ENCODE measurements at regions not wholly inside any gene's neighbourhood (a gene's known extent, or its start where the extent isn't known, plus 50 kb on each side); places are given as distances from the start of the nearest gene placed in this dataset.

GRCh38 chr13:106997696-106998095, 429.8 kb upstream of the ARGLU1 start:
- DNase-seq = no peak

GRCh38 chr13:106996867-106997618, 429.1 kb upstream of the ARGLU1 start:
- DNase-seq = no peak

- DNase-seq = no peak
Measured at GRCh38 chr13:106990594-106990993, 422.7 kb upstream of the ARGLU1 start.

GRCh38 chr13:106989876-106990275, 421.9 kb upstream of the ARGLU1 start:
- DNase-seq = no peak

GRCh38 chr13:106987427-106987785, 419.5 kb upstream of the ARGLU1 start:
- no peak for DNase-seq

GRCh38 chr13:106986687-106987426, 418.9 kb upstream of the ARGLU1 start:
- DNase-seq = no peak

GRCh38 chr13:106986033-106986484, 418.1 kb upstream of the ARGLU1 start:
- no peak for DNase-seq

- DNase-seq = no peak
Measured at GRCh38 chr13:106985481-106985880, 417.5 kb upstream of the ARGLU1 start.

- no peak for DNase-seq
Measured at GRCh38 chr13:106981051-106981450, 413.1 kb upstream of the ARGLU1 start.

GRCh38 chr13:106967391-106967790, 399.5 kb upstream of the ARGLU1 start:
- DNase-seq = no peak

GRCh38 chr13:106963151-106963550, 395.2 kb upstream of the ARGLU1 start:
- no peak for DNase-seq

GRCh38 chr13:106961651-106962050, 393.7 kb upstream of the ARGLU1 start:
- DNase-seq = no peak

- no peak for DNase-seq
Measured at GRCh38 chr13:106961216-106961615, 393.3 kb upstream of the ARGLU1 start.

- no peak for DNase-seq
Measured at GRCh38 chr13:106958621-106959048, 390.7 kb upstream of the ARGLU1 start.

GRCh38 chr13:106942563-106942962, 374.6 kb upstream of the ARGLU1 start:
- no peak for DNase-seq

GRCh38 chr13:106941779-106942178, 373.8 kb upstream of the ARGLU1 start:
- no peak for DNase-seq

GRCh38 chr13:106927421-106927820, 359.5 kb upstream of the ARGLU1 start:
- no peak for DNase-seq

GRCh38 chr13:106922384-106922783, 354.4 kb upstream of the ARGLU1 start:
- no peak for DNase-seq

GRCh38 chr13:106919638-106920037, 351.7 kb upstream of the ARGLU1 start:
- DNase-seq = peak; percentile 99

GRCh38 chr13:106919133-106919532, 351.2 kb upstream of the ARGLU1 start:
- peak; percentile 65 for DNase-seq

GRCh38 chr13:106918557-106918860, 350.6 kb upstream of the ARGLU1 start:
- peak; percentile 45 for DNase-seq

GRCh38 chr13:106917673-106918556, 350.0 kb upstream of the ARGLU1 start:
- DNase-seq = peak; percentile 91

- peak; percentile 65 for DNase-seq
Measured at GRCh38 chr13:106917024-106917571, 349.2 kb upstream of the ARGLU1 start.
